Endothelial cell of umbilical vein (primary cell): ENCODE measurements at regions not wholly inside any gene's neighbourhood (a gene's known extent, or its start where the extent isn't known, plus 50 kb on each side); places are given as distances from the start of the nearest gene placed in this dataset.

Experiments
- CTCF ChIP-seq, 2 donors: IDR thresholded peaks; 1 replicate in 1 of 2; 2 replicates in 1 of 2; pipeline ENCODE4 v1.5.1; 2011; ENCODE audit warnings: low read length in 2 of 2, mild to moderate bottlenecking in 2 of 2, moderate library complexity in 2 of 2, control low read depth in 1 of 2, inconsistent platforms in 1 of 2, low read depth in 1 of 2; ENCODE audit not compliant: insufficient read depth in 1 of 2; ENCODE audit errors: extremely low read depth in 1 of 2
- EZH2 ChIP-seq: IDR thresholded peaks from 2 replicates; pipeline ENCODE4 v1.6.1; 2012; ENCODE audit warnings: borderline replicate concordance, low read depth, mild to moderate bottlenecking, moderate library complexity, low read length, inconsistent platforms; ENCODE audit not compliant: severe bottlenecking
- JUN ChIP-seq: IDR thresholded peaks from 2 replicates; pipeline ENCODE4 v1.6.1; 2011; ENCODE audit warnings: borderline replicate concordance, low read depth; ENCODE audit not compliant: insufficient read length, insufficient read depth
- MAX ChIP-seq: IDR thresholded peaks from 2 replicates; pipeline ENCODE4 v1.6.1; 2011; ENCODE audit not compliant: insufficient read depth, insufficient read length
- POLR2A ChIP-seq: IDR thresholded peaks from 2 replicates; pipeline ENCODE4 v1.6.1; 2012; ENCODE audit warnings: low read depth, mild to moderate bottlenecking, control low read depth, low read length
- POLR2AphosphoS5 ChIP-seq: IDR thresholded peaks from 2 replicates; pipeline ENCODE4 v1.6.1; 2012; ENCODE audit warnings: low read depth, mild to moderate bottlenecking, control low read depth, low read length, moderate library complexity; ENCODE audit not compliant: insufficient read depth

GRCh38 chr2:242024751-242025355 is 155.3 kb downstream of the RTP5 start:
- TF ChIP-seq CTCF (IDR thresholded peaks at IDR 0.05; ENCODE audit: extremely low read depth in 1 of 2, insufficient read depth in 1 of 2, low read depth in 1 of 2, low read length in 2 of 2): no peak
- no peak for TF ChIP-seq JUN
- no peak for TF ChIP-seq EZH2
- TF ChIP-seq MAX: no peak
- TF ChIP-seq POLR2AphosphoS5: no peak
- TF ChIP-seq POLR2A: no peak
